ENCODE measurements at regions not wholly inside any gene's neighbourhood (a gene's known extent, or its start where the extent isn't known, plus 50 kb on each side); places are given as distances from the start of the nearest gene placed in this dataset.

DNA sequence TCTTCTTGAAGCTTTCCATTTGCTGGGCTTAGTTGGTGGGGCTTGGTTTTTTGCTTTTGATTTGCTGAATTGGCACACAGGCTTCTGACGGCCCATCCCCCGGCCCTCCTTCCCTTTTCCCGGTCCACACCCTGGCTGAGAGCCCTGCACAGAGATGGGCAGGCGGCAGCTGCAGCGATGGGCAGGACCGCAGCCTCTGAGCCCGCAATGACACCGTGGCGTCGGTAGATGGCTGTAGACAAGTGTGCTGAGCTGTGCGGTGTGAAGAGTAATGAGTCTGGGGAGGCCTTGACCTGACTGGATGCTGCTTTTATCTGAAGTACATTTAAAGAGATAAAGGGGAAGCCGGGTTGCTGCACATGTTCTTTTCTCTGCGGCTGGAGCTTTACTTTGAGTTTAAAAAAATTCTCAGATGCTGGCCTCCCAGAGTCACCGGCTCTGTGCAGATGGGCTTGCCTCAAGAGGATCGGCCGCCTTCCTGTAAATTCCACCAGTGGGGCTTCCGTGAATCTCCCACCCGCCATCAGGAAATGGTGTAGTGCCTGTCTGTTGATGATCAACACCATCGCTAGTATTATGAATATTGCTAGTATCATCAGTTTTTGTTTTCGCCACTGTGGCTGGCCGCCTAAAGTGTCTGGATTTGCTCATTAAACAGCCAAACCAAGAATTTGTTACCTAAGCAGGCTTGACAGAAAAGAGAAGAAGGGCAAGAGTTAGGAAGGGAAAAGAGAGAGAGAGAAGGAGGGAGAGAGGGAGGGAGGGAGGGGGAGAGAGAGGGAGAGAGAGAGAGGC lies 245.6 kb upstream of the RBFOX1 start:
- no peak overlapping the region for H3K9ac ChIP-seq (ENCODE audit: low read depth in 1 of 2, low read length in 2 of 2)
- H3K4me3 ChIP-seq (ENCODE audit: low read depth in 1 of 2, low read length in 2 of 2): no peak overlapping the region
- no peak overlapping the region for H3K27ac ChIP-seq (ENCODE audit: low read depth, low read length)
- H3K9me3 ChIP-seq (ENCODE audit: control insufficient read depth in 1 of 2, low read length in 2 of 2): no peaks in the 10 kb centered on the region
- no peaks in the 10 kb centered on the region for H3K4me1 ChIP-seq (ENCODE audit: control insufficient read depth in 1 of 2, insufficient read depth in 2 of 2, low read length in 2 of 2)
- H3K27me3 ChIP-seq (ENCODE audit: control insufficient read depth in 1 of 2, insufficient read depth in 2 of 2, low read length in 2 of 2): peaks cover 0 to 2% of the 10 kb centered on the region in 2 donors
- no peaks in the 10 kb centered on the region for H3K36me3 ChIP-seq (ENCODE audit: control insufficient read depth in 1 of 2, insufficient read depth in 2 of 2, low read length in 2 of 2)

DNA sequence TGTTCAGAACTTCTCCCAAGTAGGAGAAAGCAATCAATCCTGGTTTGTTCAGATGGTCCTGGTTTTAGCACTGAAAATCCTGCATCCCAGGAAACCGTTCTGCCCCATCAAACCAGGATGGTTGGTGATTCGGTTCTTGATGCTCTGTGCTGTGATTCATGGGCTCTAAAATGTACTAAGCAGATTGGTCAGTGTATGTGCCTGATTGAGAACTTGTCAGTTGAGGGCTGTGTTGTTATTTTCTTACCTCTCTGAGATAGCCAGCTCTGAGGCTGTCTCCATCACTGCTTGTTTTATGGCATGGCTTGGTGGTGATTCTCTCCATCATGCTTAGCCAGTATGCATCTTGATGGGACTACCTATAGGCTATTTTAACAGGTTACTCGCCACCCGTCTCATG lies 246.9 kb upstream of the RBFOX1 start:
- H3K9me3 ChIP-seq (ENCODE audit: control insufficient read depth in 1 of 2, low read length in 2 of 2): no peaks in the 10 kb centered on the region
- no peaks in the 10 kb centered on the region for H3K4me1 ChIP-seq (ENCODE audit: control insufficient read depth in 1 of 2, insufficient read depth in 2 of 2, low read length in 2 of 2)
- no peaks in the 10 kb centered on the region for H3K36me3 ChIP-seq (ENCODE audit: control insufficient read depth in 1 of 2, insufficient read depth in 2 of 2, low read length in 2 of 2)
- peaks cover 0 to 2% of the 10 kb centered on the region in 2 donors for H3K27me3 ChIP-seq (ENCODE audit: control insufficient read depth in 1 of 2, insufficient read depth in 2 of 2, low read length in 2 of 2)
- H3K9ac ChIP-seq (ENCODE audit: low read depth in 1 of 2, low read length in 2 of 2): no peak overlapping the region
- H3K4me3 ChIP-seq (ENCODE audit: low read depth in 1 of 2, low read length in 2 of 2): no peak overlapping the region
- no peak overlapping the region for H3K27ac ChIP-seq (ENCODE audit: low read depth, low read length)

DNA sequence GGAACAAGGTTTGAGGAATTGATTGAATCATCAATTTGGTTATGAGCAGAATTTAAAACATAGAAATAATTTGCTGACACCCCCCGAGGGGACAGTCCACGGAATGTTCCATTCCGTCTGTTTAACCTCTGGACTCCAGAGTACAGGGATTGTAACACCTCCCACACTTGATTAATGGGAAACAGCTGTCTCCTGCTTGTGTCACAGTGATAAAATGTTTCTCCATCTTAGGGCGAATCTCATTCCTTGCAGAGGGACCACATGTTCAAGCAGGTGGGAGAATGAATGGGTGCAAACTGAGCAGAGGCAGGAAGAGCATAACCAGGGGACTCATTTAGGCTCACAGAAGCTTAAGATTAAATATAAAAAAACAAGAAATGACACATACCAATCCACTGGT lies 249.5 kb upstream of the RBFOX1 start:
- Histone ChIP-seq H3K27ac (ENCODE audit: low read depth, low read length) (no peak overlapping the region), H3K4me3 (ENCODE audit: low read depth in 1 of 2, low read length in 2 of 2) (no peak overlapping the region), H3K27me3 (ENCODE audit: control insufficient read depth in 1 of 2, insufficient read depth in 2 of 2, low read length in 2 of 2) (peaks cover 0 to 2% of the 10 kb centered on the region in 2 donors), H3K4me1 (ENCODE audit: control insufficient read depth in 1 of 2, insufficient read depth in 2 of 2, low read length in 2 of 2) (no peaks in the 10 kb centered on the region), H3K9me3 (ENCODE audit: control insufficient read depth in 1 of 2, low read length in 2 of 2) (no peaks in the 10 kb centered on the region), H3K9ac (ENCODE audit: low read depth in 1 of 2, low read length in 2 of 2) (no peak overlapping the region), H3K36me3 (ENCODE audit: control insufficient read depth in 1 of 2, insufficient read depth in 2 of 2, low read length in 2 of 2) (no peaks in the 10 kb centered on the region)

DNA sequence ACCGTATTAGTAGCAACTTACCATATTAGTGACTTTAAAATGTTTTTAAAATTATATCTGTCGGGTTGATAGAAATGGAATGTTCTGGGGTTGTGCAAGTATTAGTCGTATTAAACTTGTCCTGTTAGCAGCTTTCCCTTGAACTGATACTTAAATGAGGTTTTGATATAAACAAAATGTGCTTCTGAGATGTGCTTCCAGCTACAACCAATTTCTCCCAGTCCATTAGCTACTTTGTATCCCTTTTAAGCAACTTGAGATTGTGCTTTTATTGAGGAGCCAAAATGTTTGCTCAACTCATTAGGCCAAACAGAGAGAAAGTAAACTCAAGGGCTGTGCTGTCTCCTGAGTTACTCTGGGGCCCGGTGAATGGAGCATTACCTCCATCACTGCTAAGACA lies 255.0 kb upstream of the RBFOX1 start:
- Histone ChIP-seq H3K4me3 (ENCODE audit: low read depth in 1 of 2, low read length in 2 of 2) (no peak overlapping the region), H3K27ac (ENCODE audit: low read depth, low read length) (no peak overlapping the region), H3K4me1 (ENCODE audit: control insufficient read depth in 1 of 2, insufficient read depth in 2 of 2, low read length in 2 of 2) (no peaks in the 10 kb centered on the region), H3K36me3 (ENCODE audit: control insufficient read depth in 1 of 2, insufficient read depth in 2 of 2, low read length in 2 of 2) (no peaks in the 10 kb centered on the region), H3K27me3 (ENCODE audit: control insufficient read depth in 1 of 2, insufficient read depth in 2 of 2, low read length in 2 of 2) (no peaks in the 10 kb centered on the region), H3K9me3 (ENCODE audit: control insufficient read depth in 1 of 2, low read length in 2 of 2) (no peaks in the 10 kb centered on the region), H3K9ac (ENCODE audit: low read depth in 1 of 2, low read length in 2 of 2) (no peak overlapping the region)

DNA sequence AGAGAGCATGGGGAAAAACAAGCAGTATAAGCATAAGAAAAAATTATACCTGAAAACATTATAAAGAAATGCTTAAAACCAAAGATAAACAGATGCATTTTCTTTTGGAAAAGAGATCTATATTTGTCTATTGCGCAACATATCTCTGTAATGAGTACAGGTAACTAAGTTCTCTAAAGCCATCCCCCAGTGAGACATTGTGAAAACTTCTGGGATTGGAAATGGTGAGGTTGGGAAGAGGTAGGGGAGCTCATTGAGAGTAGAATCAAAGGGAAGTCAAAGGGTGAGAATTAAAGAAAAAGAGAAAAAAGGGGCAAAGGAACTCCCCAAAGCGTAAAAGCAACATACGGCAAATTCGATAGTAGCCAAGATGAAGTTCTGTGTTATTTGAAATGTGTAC lies 257.9 kb upstream of the RBFOX1 start:
- H3K36me3 ChIP-seq (ENCODE audit: control insufficient read depth in 1 of 2, insufficient read depth in 2 of 2, low read length in 2 of 2): no peaks in the 10 kb centered on the region

DNA sequence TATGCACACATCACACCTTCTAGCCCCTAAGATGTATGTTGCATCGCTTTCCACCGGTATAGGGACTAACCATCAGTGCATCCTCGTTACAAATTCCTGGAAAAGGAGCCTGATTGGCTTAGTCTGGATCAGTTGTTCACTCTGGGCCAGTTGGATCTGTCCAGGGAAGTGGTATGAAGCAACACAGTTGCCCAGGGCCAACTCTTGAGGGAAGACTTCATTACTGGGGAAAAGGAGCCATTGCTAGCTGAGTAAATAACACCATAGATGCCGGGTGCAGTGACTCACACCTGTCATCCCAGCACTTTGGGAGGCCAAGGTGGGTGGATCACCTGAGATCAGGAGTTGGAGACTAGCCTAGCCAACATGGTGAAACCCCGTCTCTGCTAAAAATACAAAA lies 275.2 kb upstream of the RBFOX1 start:
- Histone ChIP-seq H3K9ac (ENCODE audit: low read depth in 1 of 2, low read length in 2 of 2) (no peak overlapping the region), H3K27me3 (ENCODE audit: control insufficient read depth in 1 of 2, insufficient read depth in 2 of 2, low read length in 2 of 2) (no peaks in the 10 kb centered on the region), H3K27ac (ENCODE audit: low read depth, low read length) (no peak overlapping the region), H3K4me3 (ENCODE audit: low read depth in 1 of 2, low read length in 2 of 2) (no peak overlapping the region), H3K4me1 (ENCODE audit: control insufficient read depth in 1 of 2, insufficient read depth in 2 of 2, low read length in 2 of 2) (no peaks in the 10 kb centered on the region), H3K36me3 (ENCODE audit: control insufficient read depth in 1 of 2, insufficient read depth in 2 of 2, low read length in 2 of 2) (no peaks in the 10 kb centered on the region), H3K9me3 (ENCODE audit: control insufficient read depth in 1 of 2, low read length in 2 of 2) (no peaks in the 10 kb centered on the region)

More for the DNA sequence above, 257.9 kb upstream of the RBFOX1 start:
- no peaks in the 10 kb centered on the region for H3K27me3 ChIP-seq (ENCODE audit: control insufficient read depth in 1 of 2, insufficient read depth in 2 of 2, low read length in 2 of 2)
- peaks cover 0 to under 1% of the 10 kb centered on the region in 2 donors for H3K9me3 ChIP-seq (ENCODE audit: control insufficient read depth in 1 of 2, low read length in 2 of 2)
- H3K9ac ChIP-seq (ENCODE audit: low read depth in 1 of 2, low read length in 2 of 2): no peak overlapping the region
- no peak overlapping the region for H3K4me3 ChIP-seq (ENCODE audit: low read depth in 1 of 2, low read length in 2 of 2)
- H3K27ac ChIP-seq (ENCODE audit: low read depth, low read length): no peak overlapping the region
- no peaks in the 10 kb centered on the region for H3K4me1 ChIP-seq (ENCODE audit: control insufficient read depth in 1 of 2, insufficient read depth in 2 of 2, low read length in 2 of 2)

DNA sequence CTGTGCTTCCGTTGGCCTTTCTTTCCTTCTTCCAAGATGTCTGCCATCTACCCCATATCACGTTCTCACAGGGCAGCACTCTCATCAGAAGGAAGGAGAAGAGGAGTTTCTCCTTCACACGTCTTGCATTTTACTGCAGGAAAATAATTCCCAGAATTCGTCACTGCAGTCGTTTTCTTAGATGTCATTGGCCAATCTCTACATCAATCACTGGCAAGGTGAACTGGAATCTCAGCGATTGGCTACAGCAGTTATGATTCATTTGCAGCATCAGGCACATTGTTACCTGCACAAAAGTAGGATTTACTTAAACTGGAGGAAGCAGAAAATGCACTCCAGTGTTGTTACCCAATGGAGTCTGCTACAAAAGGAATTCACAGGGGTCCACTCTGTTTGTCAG lies 277.2 kb upstream of the RBFOX1 start:
- no peak overlapping the region for H3K27ac ChIP-seq (ENCODE audit: low read depth, low read length)
- H3K4me3 ChIP-seq (ENCODE audit: low read depth in 1 of 2, low read length in 2 of 2): no peak overlapping the region
- H3K9ac ChIP-seq (ENCODE audit: low read depth in 1 of 2, low read length in 2 of 2): no peak overlapping the region
- no peaks in the 10 kb centered on the region for H3K9me3 ChIP-seq (ENCODE audit: control insufficient read depth in 1 of 2, low read length in 2 of 2)
- no peaks in the 10 kb centered on the region for H3K27me3 ChIP-seq (ENCODE audit: control insufficient read depth in 1 of 2, insufficient read depth in 2 of 2, low read length in 2 of 2)
- H3K36me3 ChIP-seq (ENCODE audit: control insufficient read depth in 1 of 2, insufficient read depth in 2 of 2, low read length in 2 of 2): no peaks in the 10 kb centered on the region
- no peaks in the 10 kb centered on the region for H3K4me1 ChIP-seq (ENCODE audit: control insufficient read depth in 1 of 2, insufficient read depth in 2 of 2, low read length in 2 of 2)

DNA sequence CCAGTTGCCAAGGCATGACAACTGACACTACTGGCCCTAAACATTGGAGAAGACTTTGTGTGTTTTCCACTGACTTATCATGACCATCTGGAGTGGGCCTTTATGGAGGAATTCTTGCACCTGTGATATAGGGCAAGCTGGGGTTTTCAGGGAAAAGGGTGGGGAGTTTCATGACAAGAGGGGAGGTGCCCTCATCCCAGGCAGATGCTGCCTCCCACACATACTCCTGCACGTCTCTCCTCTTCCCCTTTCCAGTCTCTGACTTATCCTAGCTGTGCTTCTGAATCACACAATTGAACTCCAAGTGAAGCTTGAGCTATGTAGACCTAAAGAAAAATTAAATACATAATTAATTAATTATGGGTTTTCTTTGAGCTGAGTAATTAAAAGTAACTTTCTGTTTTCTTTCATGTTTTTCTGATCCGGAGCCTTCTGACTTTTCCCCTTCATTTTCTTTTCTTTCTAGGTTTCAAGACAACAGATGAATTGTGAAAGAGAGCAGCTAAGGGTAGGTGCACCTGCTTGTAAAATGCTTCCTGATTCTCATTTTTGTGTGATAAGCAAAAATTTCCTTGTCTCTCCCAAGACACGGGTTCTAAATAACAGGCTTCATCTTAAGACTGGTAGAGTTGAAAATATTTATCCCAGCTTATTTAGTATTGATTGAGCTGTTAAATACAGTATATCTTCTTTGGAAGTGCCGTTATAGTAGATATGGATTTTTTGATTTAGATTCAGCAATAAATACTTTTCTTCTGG lies 280.9 kb upstream of the RBFOX1 start:
- no peak overlapping the region for H3K27ac ChIP-seq (ENCODE audit: low read depth, low read length)
- no peaks in the 10 kb centered on the region for H3K4me1 ChIP-seq (ENCODE audit: control insufficient read depth in 1 of 2, insufficient read depth in 2 of 2, low read length in 2 of 2)
- H3K27me3 ChIP-seq (ENCODE audit: control insufficient read depth in 1 of 2, insufficient read depth in 2 of 2, low read length in 2 of 2): no peaks in the 10 kb centered on the region
- no peak overlapping the region for H3K4me3 ChIP-seq (ENCODE audit: low read depth in 1 of 2, low read length in 2 of 2)
- H3K9me3 ChIP-seq (ENCODE audit: control insufficient read depth in 1 of 2, low read length in 2 of 2): no peaks in the 10 kb centered on the region
- no peak overlapping the region for H3K9ac ChIP-seq (ENCODE audit: low read depth in 1 of 2, low read length in 2 of 2)
- no peaks in the 10 kb centered on the region for H3K36me3 ChIP-seq (ENCODE audit: control insufficient read depth in 1 of 2, insufficient read depth in 2 of 2, low read length in 2 of 2)

DNA sequence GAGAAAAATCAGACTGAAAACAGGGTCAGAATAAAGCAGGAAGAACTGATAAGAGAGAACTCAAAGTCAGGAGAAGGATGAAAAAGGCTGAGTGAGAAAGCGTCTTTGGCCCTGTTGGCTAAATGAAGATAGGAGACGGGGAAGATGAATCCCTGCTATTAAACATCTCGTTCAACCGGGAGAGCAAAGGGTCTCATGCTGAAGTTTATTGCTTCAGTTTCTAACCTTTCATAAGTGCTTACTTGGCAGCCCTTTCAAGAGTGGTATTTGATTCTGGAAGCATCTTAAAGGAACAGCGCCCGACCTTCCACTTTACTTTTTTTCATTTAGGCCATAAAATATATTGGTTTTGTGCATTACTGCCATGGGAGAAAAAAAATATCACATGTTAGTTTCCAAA lies 288.3 kb upstream of the RBFOX1 start:
- Histone ChIP-seq H3K9me3 (ENCODE audit: control insufficient read depth in 1 of 2, low read length in 2 of 2) (no peaks in the 10 kb centered on the region), H3K36me3 (ENCODE audit: control insufficient read depth in 1 of 2, insufficient read depth in 2 of 2, low read length in 2 of 2) (no peaks in the 10 kb centered on the region), H3K27ac (ENCODE audit: low read depth, low read length) (no peak overlapping the region), H3K9ac (ENCODE audit: low read depth in 1 of 2, low read length in 2 of 2) (no peak overlapping the region), H3K4me1 (ENCODE audit: control insufficient read depth in 1 of 2, insufficient read depth in 2 of 2, low read length in 2 of 2) (no peaks in the 10 kb centered on the region), H3K27me3 (ENCODE audit: control insufficient read depth in 1 of 2, insufficient read depth in 2 of 2, low read length in 2 of 2) (no peaks in the 10 kb centered on the region), H3K4me3 (ENCODE audit: low read depth in 1 of 2, low read length in 2 of 2) (no peak overlapping the region)

DNA sequence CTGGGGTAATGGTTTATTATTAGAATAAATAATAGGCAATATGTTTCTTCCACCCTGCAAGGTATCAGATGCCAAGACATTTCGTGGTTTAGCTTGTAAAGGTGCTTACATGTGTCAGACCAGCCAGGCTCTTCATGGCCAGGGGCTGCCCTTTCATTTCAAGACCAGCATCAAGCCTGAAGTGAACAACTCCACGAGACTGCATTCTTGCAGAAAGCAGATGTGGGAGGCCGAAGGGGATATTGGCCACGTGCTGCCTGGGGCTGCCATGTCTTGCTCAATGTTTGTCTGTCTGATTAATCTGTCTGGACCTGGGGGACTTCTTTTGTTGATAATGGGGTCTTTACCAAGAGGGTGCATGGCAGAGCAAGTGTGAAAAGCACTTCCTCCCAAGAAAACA lies 294.2 kb upstream of the RBFOX1 start:
- Histone ChIP-seq H3K27me3 (ENCODE audit: control insufficient read depth in 1 of 2, insufficient read depth in 2 of 2, low read length in 2 of 2) (no peaks in the 10 kb centered on the region), H3K9ac (ENCODE audit: low read depth in 1 of 2, low read length in 2 of 2) (no peak overlapping the region), H3K9me3 (ENCODE audit: control insufficient read depth in 1 of 2, low read length in 2 of 2) (peaks cover 0 to 4% of the 10 kb centered on the region in 2 donors), H3K4me1 (ENCODE audit: control insufficient read depth in 1 of 2, insufficient read depth in 2 of 2, low read length in 2 of 2) (no peaks in the 10 kb centered on the region), H3K36me3 (ENCODE audit: control insufficient read depth in 1 of 2, insufficient read depth in 2 of 2, low read length in 2 of 2) (no peaks in the 10 kb centered on the region), H3K4me3 (ENCODE audit: low read depth in 1 of 2, low read length in 2 of 2) (no peak overlapping the region), H3K27ac (ENCODE audit: low read depth, low read length) (no peak overlapping the region)
